HG03045 (cell line): ENCODE measurements at regions not wholly inside any gene's neighbourhood (a gene's known extent, or its start where the extent isn't known, plus 50 kb on each side); places are given as distances from the start of the nearest gene placed in this dataset.

Experiments
- ATAC-seq: cut with Tn5 transposase; IDR thresholded peaks from one replicate; pipeline ENCODE4 v1.9.1; 2021; ENCODE audit warnings: mild to moderate bottlenecking, moderate library complexity; ENCODE audit not compliant: unreplicated experiment

- ATAC-seq = no peak
Measured at GRCh38 chr11:10908215-10908951, 50.5 kb upstream of the ZBED5 start.
